ENCODE measurements at regions not wholly inside any gene's neighbourhood (a gene's known extent, or its start where the extent isn't known, plus 50 kb on each side); places are given as distances from the start of the nearest gene placed in this dataset.

GRCh38 chr2:72034353-72035095 lies 113.1 kb downstream of the CYP26B1 start:
- TF ChIP-seq CTCF (IDR thresholded peaks at IDR 0.05; ENCODE audit: low read depth, low read length) (no peak), EZH2phosphoT487 (IDR thresholded peaks at IDR 0.05; ENCODE audit: low read depth) (no peak)
